ENCODE measurements at regions not wholly inside any gene's neighbourhood (a gene's known extent, or its start where the extent isn't known, plus 50 kb on each side); places are given as distances from the start of the nearest gene placed in this dataset.
A peak's percentile ranks its signal among the peaks of the same experiment; 100 is the strongest.
"Not testable (repeated sequence)": the region's sequence is repeated elsewhere in the genome, so short reads cannot be mapped to it uniquely, and the experiment has no call there.

GRCh38 chr5:138702166-138703077 lies 50.8 kb upstream of the CTNNA1 start:
- DNase-seq: no peak

DNA sequence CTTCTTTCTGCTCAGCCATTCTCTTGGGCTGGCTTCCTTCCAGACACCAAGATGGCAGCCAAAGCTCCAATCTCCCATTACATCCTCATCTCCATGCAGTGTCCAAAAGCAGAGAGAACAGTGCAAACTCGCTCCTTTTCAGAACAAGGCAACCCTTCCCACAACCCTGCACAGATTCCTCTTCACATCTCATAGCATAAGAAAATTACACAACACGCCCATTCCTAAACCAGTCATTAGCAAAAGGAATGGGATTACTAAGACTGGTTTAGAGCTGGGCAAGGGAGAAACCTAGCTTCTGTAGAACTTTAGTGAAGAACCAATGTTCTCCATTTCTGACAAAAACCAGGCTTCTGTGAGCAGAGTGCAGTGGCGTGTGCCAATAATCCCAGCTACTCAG lies 51.5 kb upstream of the CTNNA1 start:
- DNase-seq: no peak

DNA sequence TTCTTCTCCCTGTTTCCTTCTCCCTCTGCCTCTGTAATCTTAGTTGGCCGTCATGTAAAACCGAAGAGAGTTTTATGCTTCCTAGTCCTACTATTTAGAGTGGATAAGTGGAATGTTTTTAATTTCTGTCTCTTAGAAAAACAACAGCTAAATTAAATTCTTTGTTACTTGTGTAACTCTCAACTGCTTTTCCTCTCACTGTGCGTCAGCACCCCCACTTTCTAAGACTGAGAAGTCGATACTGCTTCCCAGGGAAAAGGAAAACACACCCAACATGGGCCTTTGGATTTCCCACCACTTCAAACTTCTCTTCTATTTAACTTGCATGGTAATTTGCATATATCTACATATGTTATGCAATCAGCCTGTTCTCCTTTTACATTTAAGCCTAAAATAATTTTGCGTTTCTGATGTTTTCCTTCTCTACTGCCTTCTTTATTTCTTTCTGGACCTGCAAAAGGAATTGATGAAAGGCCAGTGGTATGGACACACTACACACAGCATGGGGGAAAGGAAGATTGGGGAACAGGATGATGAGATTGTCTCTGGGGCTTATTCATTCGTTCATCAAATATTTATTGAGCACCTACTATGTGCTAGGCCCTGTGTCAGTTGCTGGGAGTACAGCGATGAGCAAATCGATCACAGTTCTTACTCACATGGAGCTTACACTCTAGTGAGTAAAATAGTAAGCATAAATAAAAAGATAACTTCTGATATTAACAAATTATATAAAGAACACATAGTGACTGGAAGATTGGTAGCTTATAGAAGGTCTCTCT lies 52.5 kb upstream of the CTNNA1 start:
- DNase-seq: no peak

GRCh38 chr5:138699482-138699881 lies 53.7 kb upstream of the CTNNA1 start:
- no peak for DNase-seq

- DNase-seq: no peak
Measured at GRCh38 chr5:138698713-138699112, 54.5 kb upstream of the CTNNA1 start.

- no peak for DNase-seq
Measured at GRCh38 chr5:138697720-138698360, 55.4 kb upstream of the CTNNA1 start.

DNA sequence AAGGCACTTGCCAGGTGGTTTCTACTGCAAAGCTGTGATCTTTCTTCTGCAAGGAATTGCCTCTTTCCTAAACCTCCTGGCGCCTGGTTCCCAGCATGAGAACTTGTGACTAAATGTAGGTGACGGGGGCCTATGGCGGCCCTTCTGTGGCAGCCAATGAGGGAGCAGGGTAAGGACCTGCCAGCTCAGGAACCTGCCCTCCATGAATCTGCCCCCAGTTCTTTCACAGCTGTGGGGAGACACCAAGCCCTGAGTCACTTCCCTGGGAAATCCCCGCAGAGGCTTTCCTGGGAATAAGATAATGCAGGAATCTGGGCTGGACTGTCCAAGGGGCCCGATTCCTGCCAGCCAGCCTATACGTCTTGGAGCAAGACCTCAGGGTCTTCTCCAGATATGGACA lies 56.7 kb upstream of the CTNNA1 start:
- DNase-seq: no peak

DNA sequence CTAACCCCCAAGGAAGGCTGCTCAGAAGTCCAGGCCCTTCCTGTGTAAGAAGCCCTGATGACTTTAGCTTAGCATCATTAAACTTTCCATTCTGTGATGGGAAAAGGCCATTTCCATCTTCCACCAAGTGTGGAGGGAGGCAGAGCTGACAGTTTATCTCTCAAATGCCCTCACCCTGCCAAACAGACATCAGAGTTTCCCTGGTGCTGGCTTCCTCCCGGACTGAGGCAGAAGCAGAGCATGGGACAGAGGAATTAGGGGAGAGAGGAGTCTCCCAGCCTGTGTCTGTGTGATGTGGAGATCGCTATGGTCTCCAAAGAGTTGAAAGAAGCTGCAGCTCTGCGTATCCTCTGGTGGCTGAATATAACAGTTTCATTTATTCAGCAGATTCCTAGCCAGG lies 57.4 kb upstream of the CTNNA1 start:
- DNase-seq: no peak

DNA sequence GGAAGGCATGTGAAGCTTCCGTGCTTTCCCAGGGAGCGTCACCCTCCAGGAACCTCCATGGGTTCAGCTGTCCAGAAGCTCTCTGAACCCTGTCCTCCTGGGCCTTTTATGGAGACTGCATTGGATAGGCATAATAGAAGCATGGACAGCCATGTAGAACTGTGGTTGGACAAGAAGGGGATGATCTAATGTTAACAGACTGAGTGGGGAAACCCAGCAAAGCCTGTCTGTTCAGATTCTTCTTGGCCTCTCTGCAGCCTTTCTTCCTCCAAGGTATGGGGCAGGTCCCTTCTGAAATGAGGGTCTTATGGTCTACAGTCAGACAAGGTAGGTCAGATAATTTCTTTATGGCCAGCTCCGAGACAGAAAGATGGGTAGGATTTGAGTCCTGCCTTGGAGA lies 59.1 kb upstream of the CTNNA1 start:
- no peak for DNase-seq

GRCh38 chr5:138692370-138692769 lies 60.9 kb upstream of the CTNNA1 start:
- DNase-seq: no peak

- no peak for DNase-seq
Measured at GRCh38 chr5:138686668-138687067, 66.6 kb upstream of the CTNNA1 start.

- DNase-seq: no peak
Measured at GRCh38 chr5:138685193-138685745, 68.0 kb upstream of the CTNNA1 start.

DNA sequence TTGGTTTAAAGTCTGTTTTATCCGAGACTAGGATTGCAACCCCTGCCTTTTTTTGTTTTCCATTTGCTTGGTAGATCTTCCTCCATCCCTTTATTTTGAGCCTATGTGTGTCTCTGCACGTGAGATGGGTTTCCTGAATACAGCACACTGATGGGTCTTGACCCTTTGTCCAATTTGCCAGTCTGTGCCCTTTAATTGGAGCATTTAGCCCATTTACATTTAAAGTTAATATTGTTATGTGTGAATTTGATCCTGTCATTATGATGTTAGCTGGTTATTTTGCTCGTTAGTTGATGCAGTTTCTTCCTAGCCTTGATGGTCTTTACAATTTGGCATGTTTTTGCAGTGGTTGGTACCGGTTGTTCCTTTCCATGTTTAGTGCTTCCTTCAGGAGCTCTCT lies 70.8 kb upstream of the CTNNA1 start:
- DNase-seq: not testable (repeated sequence)

- DNase-seq: not testable (repeated sequence)
Measured at GRCh38 chr5:138678826-138679225, 74.4 kb upstream of the CTNNA1 start.

GRCh38 chr5:138677782-138678181 lies 75.4 kb upstream of the CTNNA1 start:
- DNase-seq: no peak

DNA sequence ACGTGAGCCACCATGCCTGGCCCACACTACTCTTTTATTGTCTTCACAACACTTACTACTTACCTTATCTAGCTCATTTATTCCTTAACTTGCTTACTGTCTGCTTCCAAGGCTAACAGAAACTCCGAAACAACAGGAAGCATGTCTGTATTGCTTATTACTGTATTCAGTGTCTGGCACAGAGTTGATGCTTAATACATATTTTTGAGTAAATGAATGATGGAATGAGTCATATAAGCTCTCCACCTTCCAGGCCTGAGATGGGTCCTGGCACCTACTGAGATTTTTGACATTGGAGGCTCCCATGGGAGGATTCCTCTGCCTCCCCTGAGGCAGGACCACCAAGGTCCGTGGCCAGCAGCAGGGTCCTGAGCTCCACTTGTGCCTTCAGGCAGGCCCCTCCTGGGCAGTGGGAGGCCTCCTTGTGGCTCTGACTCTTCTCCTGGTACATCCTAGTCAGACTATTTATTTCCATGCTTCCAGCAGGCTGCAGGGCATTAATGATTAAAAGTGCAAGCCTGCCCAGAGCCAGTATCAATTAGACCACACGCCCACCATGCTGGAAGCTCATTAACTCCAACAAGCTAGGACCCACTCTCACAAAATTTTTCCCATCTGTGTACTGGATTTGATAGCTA lies 76.5 kb upstream of the CTNNA1 start:
- DNase-seq: no peak

DNA sequence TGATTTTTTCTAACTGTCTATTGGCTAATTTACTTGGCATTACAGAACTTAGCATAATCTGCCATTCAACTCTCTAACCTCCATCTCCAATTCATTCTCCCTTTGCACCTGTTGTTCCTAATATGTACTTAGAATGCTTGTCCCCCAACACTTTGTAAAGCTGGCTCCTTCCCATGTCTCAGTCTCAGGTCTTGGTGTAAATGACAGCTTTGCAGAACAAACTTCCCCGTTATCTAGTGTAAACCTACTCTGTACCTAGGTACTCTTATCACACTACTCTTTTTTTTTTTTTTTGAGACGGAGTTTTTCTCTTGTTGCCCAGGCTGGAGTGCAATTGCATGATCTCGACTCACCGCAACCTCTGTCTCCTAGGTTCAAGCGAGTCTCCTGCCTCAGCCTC lies 77.2 kb upstream of the CTNNA1 start:
- no peak for DNase-seq

- DNase-seq: peak in 1 of 2 experiments; percentile 45
Measured at GRCh38 chr5:138668451-138669380, 84.5 kb upstream of the CTNNA1 start.

DNA sequence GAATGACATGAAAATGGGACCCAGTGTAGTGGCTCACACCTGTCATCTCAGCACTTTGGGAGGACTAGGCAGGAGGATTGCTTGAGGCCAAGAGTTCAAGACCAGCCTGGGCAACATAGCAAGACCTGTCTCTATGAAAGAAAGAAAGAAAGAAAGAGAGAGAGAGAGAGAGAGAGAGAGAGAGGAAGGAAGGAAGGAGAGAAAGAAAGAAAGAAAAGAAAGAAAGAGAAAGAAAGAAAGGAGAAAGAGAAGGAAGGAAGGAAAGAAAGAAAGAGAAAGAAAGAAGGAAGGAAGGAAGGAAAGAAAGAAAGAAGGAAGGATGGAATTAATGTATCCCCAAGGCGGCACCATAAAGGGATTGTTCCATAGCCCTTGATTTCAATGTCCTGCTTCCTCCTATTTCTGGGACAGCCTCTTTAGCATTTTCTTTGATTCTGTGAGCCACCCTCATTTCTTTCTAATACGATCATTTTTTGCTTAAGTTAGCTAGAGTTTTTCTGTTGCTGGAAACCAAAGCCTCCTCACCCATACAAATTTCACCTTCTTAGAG lies 85.4 kb upstream of the CTNNA1 start:
- not testable (repeated sequence) for DNase-seq

DNA sequence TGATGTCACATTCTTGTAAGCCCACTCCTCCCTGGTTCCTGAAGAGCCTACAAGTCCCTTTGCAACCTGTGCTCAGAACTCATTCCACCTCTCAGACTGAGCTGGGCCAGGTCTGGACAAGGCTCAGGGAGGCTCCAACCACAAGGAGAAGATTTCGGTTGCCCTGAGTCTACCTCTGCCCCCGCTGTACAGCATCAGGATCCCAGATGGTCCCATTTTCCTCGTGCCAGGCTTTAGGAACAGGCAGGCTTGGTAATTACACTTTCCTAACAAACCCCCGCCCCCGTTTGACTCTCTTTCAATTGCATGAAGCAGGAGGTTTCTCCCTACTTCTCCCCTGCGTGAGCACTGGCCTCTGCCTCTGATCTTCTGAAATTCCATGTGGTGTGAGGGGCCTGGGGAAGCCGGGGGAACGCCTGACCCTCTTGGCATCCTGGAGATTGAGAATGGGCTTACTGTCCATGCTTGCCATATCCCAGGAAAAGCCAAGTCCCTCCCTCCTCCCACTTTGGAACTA lies 86.9 kb upstream of the CTNNA1 start:
- no peak for DNase-seq

- DNase-seq: no peak
Measured at GRCh38 chr5:138665261-138665660, 88.0 kb upstream of the CTNNA1 start.
